Small intestine (tissue), 7 donors: ENCODE measurements at regions not wholly inside any gene's neighbourhood (a gene's known extent, or its start where the extent isn't known, plus 50 kb on each side); places are given as distances from the start of the nearest gene placed in this dataset.

ENCODE experiments used
- DNase-seq, 2 donors: peaks; one replicate each; pipeline versions ENCODE4 v3.0.0 to v3.0.0-alpha.2; 2013
- FAIRE-seq: peaks from 2 replicates; lab custom pipeline; 2012; peaks lifted over from hg19 to GRCh38; lab: Jason Lieb, UNC
- H3K27ac ChIP-seq, 3 donors: one replicate each; pipeline ENCODE4 v1.5.1; 2013; ENCODE audit warnings: low read length in 2 of 3, mild to moderate bottlenecking in 2 of 3, control low read depth in 1 of 3, inconsistent platforms in 1 of 3, low read depth in 1 of 3, moderate library complexity in 1 of 3
- H3K27me3 ChIP-seq, 3 donors: one replicate each; pipeline ENCODE4 v1.6.1; 2013; ENCODE audit warnings: low read length in 3 of 3, inconsistent platforms in 1 of 3; ENCODE audit not compliant: control insufficient read depth in 3 of 3, insufficient read depth in 3 of 3
- H3K36me3 ChIP-seq, 3 donors: one replicate each; pipeline ENCODE4 v1.6.1; 2013; ENCODE audit warnings: low read length in 3 of 3, inconsistent platforms in 1 of 3, low read depth in 1 of 3, mild to moderate bottlenecking in 1 of 3, moderate library complexity in 1 of 3; ENCODE audit not compliant: control insufficient read depth in 3 of 3, insufficient read depth in 2 of 3
- H3K4me1 ChIP-seq, 3 donors: one replicate each; pipeline ENCODE4 v1.6.1; 2013; ENCODE audit warnings: low read length in 2 of 3, inconsistent platforms in 1 of 3, low read depth in 1 of 3, mild to moderate bottlenecking in 1 of 3, moderate library complexity in 1 of 3; ENCODE audit not compliant: control insufficient read depth in 3 of 3, insufficient read depth in 2 of 3
- H3K4me3 ChIP-seq, 3 donors: one replicate each; pipeline ENCODE4 v1.5.1; 2013; ENCODE audit warnings: low read length in 3 of 3, control low read depth in 1 of 3, inconsistent platforms in 1 of 3, low read depth in 1 of 3, mild to moderate bottlenecking in 1 of 3, moderate library complexity in 1 of 3
- H3K9me3 ChIP-seq, 2 donors: one replicate each; pipeline ENCODE4 v1.6.1; 2013; ENCODE audit warnings: low read depth in 1 of 2, low read length in 1 of 2; ENCODE audit not compliant: control insufficient read depth in 2 of 2, insufficient read depth in 1 of 2
- WGBS, 3 donors: extraction: QIAGEN DNeasy Blood & Tissue Kit; methylation state at CpG; one replicate each; pipeline ENCODE4 v1.1.7; 2013; 5-methylcytosine and 5-hydroxymethylcytosine counted together
- donor health status: healthy with polysubstance abuse.
- donor health status: control.
- donor health status: control.
- donor health status: Bipolar disorder and iron deficiency.
- donor health status: healthy.

GRCh38 chr7:9217204-9217603 is 783.8 kb downstream of the NXPH1 start:
- FAIRE-seq (no peak), DNase-seq (no peak)
- Histone ChIP-seq H3K4me1 (no peaks in the 10 kb centered on the region), H3K36me3 (no peaks in the 10 kb centered on the region), H3K27ac (no peak overlapping the region), H3K9me3 (no peaks in the 10 kb centered on the region), H3K27me3 (no peaks in the 10 kb centered on the region), H3K4me3 (no peak overlapping the region)
- WGBS, 3 donors: 39 to 100% (median 82%) methylated on average over 1 of the region's 1 CpG

DNA sequence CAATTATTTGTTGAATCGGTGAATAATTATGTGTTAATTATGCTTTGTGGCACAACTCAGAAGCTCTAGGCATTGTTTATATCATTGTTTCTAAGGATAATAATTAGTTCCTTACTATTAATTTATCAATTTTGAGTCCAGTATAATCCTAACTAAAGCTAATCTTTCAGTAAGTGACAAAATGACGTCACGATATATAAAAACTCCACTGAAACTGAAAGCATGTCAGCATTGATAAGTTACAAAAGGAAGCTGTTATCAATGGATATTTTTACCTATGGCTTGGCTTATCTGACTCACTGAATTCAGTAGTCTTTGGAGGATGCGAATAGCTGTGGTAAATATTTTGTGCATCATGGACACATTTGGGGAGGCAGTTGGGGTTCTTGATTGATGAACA is 793.1 kb downstream of the NXPH1 start:
- 59 to 86% (median 83%) methylated on average over 4 of the region's 4 CpGs for WGBS, 3 donors
- Histone ChIP-seq H3K36me3 (no peaks in the 10 kb centered on the region), H3K27ac (no peak overlapping the region), H3K4me1 (no peaks in the 10 kb centered on the region), H3K9me3 (no peaks in the 10 kb centered on the region), H3K27me3 (no peaks in the 10 kb centered on the region), H3K4me3 (no peak overlapping the region)
- no peak for DNase-seq
- no peak for FAIRE-seq

DNA sequence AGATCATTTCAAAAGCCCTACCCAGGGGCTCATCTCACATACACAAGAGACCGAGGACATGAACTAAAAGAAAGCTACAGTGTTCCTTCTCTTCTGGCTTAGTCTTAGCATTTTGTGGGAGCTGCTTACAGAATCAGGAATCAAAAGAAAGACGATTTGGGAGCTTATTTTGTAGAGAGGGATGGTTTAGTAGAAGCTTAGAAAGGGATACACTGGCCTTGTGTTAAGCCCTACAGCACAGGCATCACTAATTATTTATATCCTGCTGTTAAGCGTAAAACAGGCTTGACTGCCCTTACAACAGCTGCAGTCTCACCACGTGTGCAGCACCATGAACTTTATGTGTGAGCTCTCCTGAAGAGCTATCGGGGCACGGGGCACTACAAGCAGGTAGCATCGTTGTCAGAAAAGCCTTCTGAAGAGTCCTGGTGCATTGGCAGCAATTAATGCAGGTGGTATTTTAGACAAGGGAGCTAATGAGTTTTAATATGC is 798.3 kb downstream of the NXPH1 start:
- H3K27ac ChIP-seq: no peak overlapping the region
- peak in 1 of 2 donors; percentile 1 for DNase-seq
- no peak overlapping the region for H3K4me3 ChIP-seq
- WGBS, 3 donors: 32 to 47% (median 40%) methylated on average over 7 of the region's 7 CpGs
- no peaks in the 10 kb centered on the region for H3K4me1 ChIP-seq
- no peak for FAIRE-seq
- H3K27me3 ChIP-seq: no peaks in the 10 kb centered on the region
- no peaks in the 10 kb centered on the region for H3K36me3 ChIP-seq
- H3K9me3 ChIP-seq: peaks cover 0 to 1% of the 10 kb centered on the region in 2 donors

- no peaks in the 10 kb centered on the region for H3K27me3 ChIP-seq
Observed at GRCh38 chr7:9240001-9240400, 806.6 kb downstream of the NXPH1 start.

DNA sequence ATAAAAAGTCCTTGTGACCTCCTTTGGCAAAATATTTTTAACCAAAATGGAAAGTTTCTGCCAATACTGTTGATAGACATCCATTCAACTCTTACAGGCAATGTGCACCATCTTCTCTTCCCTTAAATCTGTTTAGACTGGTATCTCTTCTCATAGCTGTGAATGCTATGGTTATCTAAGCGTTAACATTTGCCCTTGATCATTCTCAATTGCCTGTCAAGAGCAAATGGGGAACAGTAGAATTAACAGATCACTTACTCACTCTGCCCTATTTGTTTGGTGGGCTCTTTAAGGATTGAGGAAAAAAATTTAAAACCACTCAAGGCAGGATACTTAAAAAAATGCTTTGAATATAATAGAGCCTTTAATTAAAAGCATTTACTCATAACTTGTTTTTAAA is 808.4 kb downstream of the NXPH1 start:
- Histone ChIP-seq H3K36me3 (no peaks in the 10 kb centered on the region), H3K4me3 (no peak overlapping the region), H3K27ac (no peak overlapping the region), H3K9me3 (no peaks in the 10 kb centered on the region), H3K4me1 (no peaks in the 10 kb centered on the region), H3K27me3 (no peaks in the 10 kb centered on the region)
- WGBS, 3 donors: 58 to 75% (median 70%) methylated on average over 1 of the region's 1 CpG
- no peak for FAIRE-seq
- no peak for DNase-seq

More at GRCh38 chr7:9240001-9240400, 806.6 kb downstream of the NXPH1 start:
- Histone ChIP-seq H3K4me3 (no peak overlapping the region), H3K27ac (no peak overlapping the region), H3K4me1 (no peaks in the 10 kb centered on the region), H3K36me3 (no peaks in the 10 kb centered on the region), H3K9me3 (no peaks in the 10 kb centered on the region)
- FAIRE-seq: no peak
- no peak for DNase-seq

DNA sequence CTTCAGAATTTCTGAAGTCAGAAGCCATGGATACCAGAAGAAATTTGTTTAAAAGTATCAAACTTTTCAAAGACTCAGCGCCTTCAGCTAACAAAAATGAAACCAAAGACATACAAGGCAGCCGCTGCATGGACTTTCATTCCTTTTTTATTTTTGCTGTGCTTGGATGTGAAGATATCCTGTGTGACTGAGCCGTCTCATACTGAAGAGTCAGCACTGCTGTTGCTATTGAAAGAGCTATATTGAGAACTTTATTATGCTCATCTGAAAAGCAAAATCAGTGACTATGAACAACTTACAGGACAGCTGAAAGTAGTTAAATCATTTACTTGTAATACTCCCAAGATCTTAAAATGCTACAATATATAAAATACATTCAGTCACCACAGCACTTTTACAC is 809.2 kb downstream of the NXPH1 start:
- Histone ChIP-seq H3K27me3 (no peaks in the 10 kb centered on the region), H3K4me1 (no peaks in the 10 kb centered on the region), H3K27ac (no peak overlapping the region), H3K9me3 (no peaks in the 10 kb centered on the region), H3K36me3 (no peaks in the 10 kb centered on the region), H3K4me3 (no peak overlapping the region)
- 67 to 74% (median 74%) methylated on average over 3 of the region's 3 CpGs for WGBS, 3 donors
- DNase-seq (no peak), FAIRE-seq (no peak)

GRCh38 chr7:9250876-9251275 is 817.5 kb downstream of the NXPH1 start:
- DNase-seq (no peak), FAIRE-seq (no peak)
- no peak overlapping the region for H3K27ac ChIP-seq
- H3K4me1 ChIP-seq: no peaks in the 10 kb centered on the region
- H3K9me3 ChIP-seq: peaks cover 3 to 12% of the 10 kb centered on the region in 2 donors
- 64 to 87% (median 79%) methylated on average over 4 of the region's 4 CpGs for WGBS, 3 donors
- H3K27me3 ChIP-seq: no peaks in the 10 kb centered on the region
- no peaks in the 10 kb centered on the region for H3K36me3 ChIP-seq
- H3K4me3 ChIP-seq: no peak overlapping the region

DNA sequence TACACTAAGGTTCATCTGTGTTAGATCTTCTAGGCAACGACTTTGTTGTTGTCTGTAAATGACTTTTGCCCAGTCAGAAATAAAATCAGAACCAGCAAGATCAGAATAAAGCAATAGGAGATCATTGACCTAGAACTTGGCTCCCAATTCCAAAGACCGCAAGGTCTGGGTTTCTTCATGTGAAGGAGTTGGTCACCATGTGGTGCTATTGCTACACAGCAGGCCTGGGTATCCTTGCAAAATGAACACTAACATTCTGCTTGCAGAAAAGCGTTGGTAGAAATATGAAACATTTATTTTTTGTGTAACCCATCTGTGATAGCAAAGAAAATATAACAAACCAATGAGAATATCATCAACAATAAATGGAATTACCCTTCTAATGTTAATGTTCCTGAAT is 831.0 kb downstream of the NXPH1 start:
- Histone ChIP-seq H3K4me1 (no peaks in the 10 kb centered on the region), H3K27ac (no peak overlapping the region), H3K27me3 (no peaks in the 10 kb centered on the region), H3K4me3 (no peak overlapping the region), H3K9me3 (peaks cover 0 to 3% of the 10 kb centered on the region in 2 donors), H3K36me3 (no peaks in the 10 kb centered on the region)
- no peak for DNase-seq
- 63 to 75% (median 69%) methylated on average over 3 of the region's 3 CpGs for WGBS, 3 donors
- no peak for FAIRE-seq

GRCh38 chr7:9280088-9280487 is 846.7 kb downstream of the NXPH1 start:
- H3K27me3 ChIP-seq: no peaks in the 10 kb centered on the region
- H3K4me1 ChIP-seq: no peaks in the 10 kb centered on the region
- DNase-seq (no peak), FAIRE-seq (no peak)
- H3K4me3 ChIP-seq: no peak overlapping the region
- no peak overlapping the region for H3K27ac ChIP-seq
- no peaks in the 10 kb centered on the region for H3K36me3 ChIP-seq
- H3K9me3 ChIP-seq: peaks cover 3 to 6% of the 10 kb centered on the region in 2 donors
